Nephron (organoid): ENCODE measurements at regions not wholly inside any gene's neighbourhood (a gene's known extent, or its start where the extent isn't known, plus 50 kb on each side); places are given as distances from the start of the nearest gene placed in this dataset.

Source experiments
- H3K27ac Mint-ChIP-seq, 3 experiments: 2 replicates each; pipeline ENCODE4 v1.8.0; 2020; ENCODE audit warnings: mixed read lengths in 3 of 3, mild to moderate bottlenecking in 2 of 3, moderate library complexity in 1 of 3
- H3K27me3 Mint-ChIP-seq: 2 replicates; pipeline ENCODE4 v1.8.0; 2021; ENCODE audit warnings: low read depth, mild to moderate bottlenecking, moderate library complexity, mixed read lengths
- H3K36me3 Mint-ChIP-seq: 2 replicates; pipeline ENCODE4 v1.8.0; 2020; ENCODE audit warnings: low read depth, mixed read lengths
- H3K4me1 Mint-ChIP-seq: 2 replicates; pipeline ENCODE4 v1.8.0; 2020; ENCODE audit warnings: mixed read lengths
- H3K4me3 Mint-ChIP-seq, 3 experiments: 2 replicates each; pipeline ENCODE4 v1.8.0; 2020; ENCODE audit warnings: mild to moderate bottlenecking in 3 of 3, mixed read lengths in 3 of 3, moderate library complexity in 2 of 3
- H3K9me3 Mint-ChIP-seq: 2 replicates; pipeline ENCODE4 v1.8.0; 2020; ENCODE audit warnings: mixed read lengths
- CTCF ChIP-seq, 3 experiments: fragments of 200-600 bp; sonication (generic); IDR thresholded peaks; one replicate each; pipeline ENCODE4 v1.5.0; 2021; ENCODE audit warnings: antibody characterized with exemption in 3 of 3; ENCODE audit not compliant: unreplicated experiment in 3 of 3

- Mint-ChIP-seq H3K9me3 (peaks cover 15% of the 10 kb centered on the region), H3K27me3 (no peaks in the 10 kb centered on the region), H3K36me3 (peaks cover 3% of the 10 kb centered on the region), H3K27ac (no peak overlapping the region), H3K4me3 (no peak overlapping the region), H3K4me1 (peaks cover 7% of the 10 kb centered on the region)
- TF ChIP-seq CTCF (IDR thresholded peaks at IDR 0.05; ENCODE audit: unreplicated experiment in 3 of 3), result peak in 1 of 3 experiments; percentile 16
Observed at GRCh38 chr5:9922719-9923118, 292.6 kb upstream of the TAS2R1 start.

GRCh38 chr5:9920697-9921096 is 290.5 kb upstream of the TAS2R1 start:
- no peaks in the 10 kb centered on the region for H3K4me1 Mint-ChIP-seq

GRCh38 chr5:9919306-9920030 is 289.3 kb upstream of the TAS2R1 start:
- Mint-ChIP-seq H3K4me3 (no peak overlapping the region), H3K4me1 (no peaks in the 10 kb centered on the region), H3K27me3 (no peaks in the 10 kb centered on the region), H3K9me3 (peaks cover 9% of the 10 kb centered on the region), H3K36me3 (peaks cover 3% of the 10 kb centered on the region), H3K27ac (no peak overlapping the region)
- no peak for TF ChIP-seq CTCF (IDR thresholded peaks at IDR 0.05; ENCODE audit: unreplicated experiment in 3 of 3)

More at GRCh38 chr5:9920697-9921096, 290.5 kb upstream of the TAS2R1 start:
- H3K9me3 Mint-ChIP-seq, result peaks cover 15% of the 10 kb centered on the region
- TF ChIP-seq CTCF (IDR thresholded peaks at IDR 0.05; ENCODE audit: unreplicated experiment in 3 of 3), result no peak
- H3K4me3 Mint-ChIP-seq, result no peak overlapping the region
- no peaks in the 10 kb centered on the region for H3K27me3 Mint-ChIP-seq
- H3K36me3 Mint-ChIP-seq, result peaks cover 3% of the 10 kb centered on the region
- no peak overlapping the region for H3K27ac Mint-ChIP-seq

- peaks cover 13% of the 10 kb centered on the region for H3K9me3 Mint-ChIP-seq
- no peak overlapping the region for H3K27ac Mint-ChIP-seq
- H3K36me3 Mint-ChIP-seq, result no peaks in the 10 kb centered on the region
- H3K4me3 Mint-ChIP-seq, result no peak overlapping the region
- no peaks in the 10 kb centered on the region for H3K27me3 Mint-ChIP-seq
- no peak for TF ChIP-seq CTCF (IDR thresholded peaks at IDR 0.05; ENCODE audit: unreplicated experiment in 3 of 3)
- peaks cover 10% of the 10 kb centered on the region for H3K4me1 Mint-ChIP-seq
Observed at GRCh38 chr5:9905661-9906060, 275.5 kb upstream of the TAS2R1 start.

GRCh38 chr5:9903801-9904200 is 273.6 kb upstream of the TAS2R1 start:
- no peak for TF ChIP-seq CTCF (IDR thresholded peaks at IDR 0.05; ENCODE audit: unreplicated experiment in 3 of 3)
- Mint-ChIP-seq H3K9me3 (peaks cover 13% of the 10 kb centered on the region), H3K4me3 (no peak overlapping the region), H3K4me1 (peaks cover 10% of the 10 kb centered on the region), H3K27me3 (no peaks in the 10 kb centered on the region), H3K27ac (no peak overlapping the region), H3K36me3 (no peaks in the 10 kb centered on the region)

GRCh38 chr5:9898319-9898718 is 268.2 kb upstream of the TAS2R1 start:
- Mint-ChIP-seq H3K9me3 (peaks cover 3% of the 10 kb centered on the region), H3K4me1 (peaks cover under 1% of the 10 kb centered on the region), H3K36me3 (no peaks in the 10 kb centered on the region), H3K27ac (no peak overlapping the region), H3K27me3 (no peaks in the 10 kb centered on the region), H3K4me3 (no peak overlapping the region)
- peak; percentile 15 to 37 (median 25) for TF ChIP-seq CTCF (IDR thresholded peaks at IDR 0.05; ENCODE audit: unreplicated experiment in 3 of 3)
